Umbilical cord (tissue), 1 donor: ENCODE measurements at regions not wholly inside any gene's neighbourhood (a gene's known extent, or its start where the extent isn't known, plus 50 kb on each side); places are given as distances from the start of the nearest gene placed in this dataset.

Source experiments
- DNase-seq: peaks from one replicate; pipeline ENCODE4 v3.0.0-alpha.2; 2015; ENCODE audit warnings: low spot score

GRCh38 chr20:50374541-50375078 is 135.6 kb upstream of the PTPN1 start:
- no peak for DNase-seq

GRCh38 chr20:50376179-50376887 is 133.8 kb upstream of the PTPN1 start:
- DNase-seq: no peak

DNA sequence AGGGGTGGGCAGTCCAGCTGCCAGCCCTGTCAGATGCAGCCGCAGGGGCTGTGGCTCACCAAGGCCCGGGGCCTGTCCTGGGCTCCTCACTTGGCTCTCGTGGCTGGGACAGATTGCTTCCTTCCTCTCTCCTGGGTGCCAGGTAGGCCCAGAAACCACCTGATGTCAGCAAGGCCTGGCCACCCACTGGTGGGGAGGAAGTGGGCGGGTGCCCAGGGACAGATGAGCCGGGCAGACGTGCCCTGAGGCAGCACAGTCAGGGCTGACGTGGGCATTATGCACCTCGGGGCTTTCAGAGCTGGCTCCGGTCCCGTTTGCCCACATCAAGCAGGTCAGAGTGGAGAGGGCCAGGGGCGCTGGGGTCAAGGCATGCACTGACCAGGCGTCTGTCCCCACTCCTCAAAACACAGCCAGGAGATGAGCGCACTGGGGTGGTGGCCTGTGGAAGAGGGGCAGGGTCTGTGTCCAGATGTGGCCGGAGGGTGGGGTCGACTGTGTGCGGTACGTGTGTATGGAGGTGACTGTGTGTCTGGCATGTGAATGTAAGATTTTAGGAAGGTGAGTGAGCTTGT is 133.2 kb upstream of the PTPN1 start:
- no peak for DNase-seq

- no peak for DNase-seq
These were observed 131.8 kb upstream of the PTPN1 start for GRCh38 chr20:50378170-50379000.

- DNase-seq: peak; percentile 96
These were observed 130.9 kb upstream of the PTPN1 start for GRCh38 chr20:50379049-50379990.

DNA sequence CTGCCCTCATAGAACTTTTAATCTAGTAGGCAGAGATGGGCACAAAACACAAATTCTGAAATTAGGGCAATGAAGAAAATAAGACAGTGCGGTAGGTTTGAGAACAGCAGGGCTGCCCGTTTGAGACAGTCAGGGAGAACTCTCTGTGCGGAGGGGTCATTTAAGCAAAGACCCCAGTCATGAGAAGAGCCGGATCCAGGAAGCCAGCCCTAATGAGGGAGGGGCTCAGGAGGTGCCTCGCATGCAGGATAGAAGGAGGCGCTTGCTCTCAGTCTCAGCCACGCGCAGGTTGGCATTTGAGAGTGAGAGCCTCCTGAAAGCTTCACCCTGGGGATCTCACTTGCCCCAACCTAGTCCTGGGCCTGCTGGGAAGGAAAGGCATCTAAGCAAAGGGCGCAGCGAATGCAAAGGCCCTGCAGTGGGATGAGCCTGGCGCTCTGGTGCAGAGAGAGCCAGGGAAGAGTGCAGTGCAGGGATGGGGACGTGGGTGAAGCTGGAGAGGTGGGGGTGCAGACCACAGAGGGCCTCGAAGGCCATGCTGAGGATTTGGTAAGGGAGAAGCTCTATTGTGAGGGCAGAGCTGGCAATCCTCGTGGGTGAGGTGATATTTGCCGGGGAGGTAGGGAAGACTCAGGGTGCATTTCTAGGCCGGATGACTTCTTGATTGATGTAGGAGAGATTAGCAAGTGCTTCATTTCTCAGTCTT is 130.0 kb upstream of the PTPN1 start:
- DNase-seq: no peak

DNA sequence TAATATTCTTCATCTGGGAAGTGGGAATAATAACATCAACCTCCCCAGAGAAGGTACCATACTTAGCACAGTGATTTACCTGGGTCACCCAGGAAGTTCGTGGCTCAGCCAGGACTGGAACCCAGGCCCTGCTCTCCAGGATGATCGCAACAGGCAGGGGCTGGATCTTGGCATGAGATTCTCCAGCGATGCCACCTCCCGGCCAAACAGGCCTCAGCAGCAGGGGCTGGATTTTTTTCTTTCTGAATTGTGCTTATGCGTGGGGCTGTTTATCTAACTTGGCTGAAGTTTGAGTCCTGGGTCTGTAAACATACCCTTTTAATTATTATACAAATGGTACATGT is 129.5 kb upstream of the PTPN1 start:
- peak; percentile 60 for DNase-seq

DNA sequence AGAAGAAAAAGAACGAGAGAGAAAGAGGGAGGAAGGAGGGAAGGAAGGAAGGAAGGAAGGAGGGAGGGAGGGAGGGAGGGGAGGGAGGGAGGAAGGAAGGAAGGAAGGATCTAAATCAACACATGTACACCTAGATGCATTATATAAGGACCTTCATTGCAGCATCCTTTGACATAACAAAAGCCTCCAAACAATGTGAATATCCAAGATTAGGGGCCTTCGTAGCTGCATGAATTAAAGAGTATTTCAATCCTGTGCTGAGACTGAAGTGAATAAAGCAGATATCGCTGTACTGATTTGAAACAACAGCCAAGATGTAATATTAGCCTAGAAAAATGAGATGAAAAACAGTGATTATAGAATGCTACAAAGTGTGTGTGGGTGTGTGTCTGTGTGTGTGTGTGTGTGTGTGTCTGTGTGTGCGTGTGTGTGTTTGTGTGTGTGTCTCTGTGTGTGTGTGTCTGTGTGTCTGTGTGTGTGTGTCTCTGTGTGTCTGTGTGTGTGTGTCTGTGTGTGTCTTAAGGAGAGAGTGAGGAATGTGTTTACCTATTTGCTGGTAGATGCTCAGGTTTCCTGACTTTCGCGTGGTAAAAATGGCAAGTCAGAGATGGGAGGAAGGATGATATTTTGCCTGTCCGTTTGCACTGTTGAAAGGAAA is 129.0 kb upstream of the PTPN1 start:
- no peak for DNase-seq

DNA sequence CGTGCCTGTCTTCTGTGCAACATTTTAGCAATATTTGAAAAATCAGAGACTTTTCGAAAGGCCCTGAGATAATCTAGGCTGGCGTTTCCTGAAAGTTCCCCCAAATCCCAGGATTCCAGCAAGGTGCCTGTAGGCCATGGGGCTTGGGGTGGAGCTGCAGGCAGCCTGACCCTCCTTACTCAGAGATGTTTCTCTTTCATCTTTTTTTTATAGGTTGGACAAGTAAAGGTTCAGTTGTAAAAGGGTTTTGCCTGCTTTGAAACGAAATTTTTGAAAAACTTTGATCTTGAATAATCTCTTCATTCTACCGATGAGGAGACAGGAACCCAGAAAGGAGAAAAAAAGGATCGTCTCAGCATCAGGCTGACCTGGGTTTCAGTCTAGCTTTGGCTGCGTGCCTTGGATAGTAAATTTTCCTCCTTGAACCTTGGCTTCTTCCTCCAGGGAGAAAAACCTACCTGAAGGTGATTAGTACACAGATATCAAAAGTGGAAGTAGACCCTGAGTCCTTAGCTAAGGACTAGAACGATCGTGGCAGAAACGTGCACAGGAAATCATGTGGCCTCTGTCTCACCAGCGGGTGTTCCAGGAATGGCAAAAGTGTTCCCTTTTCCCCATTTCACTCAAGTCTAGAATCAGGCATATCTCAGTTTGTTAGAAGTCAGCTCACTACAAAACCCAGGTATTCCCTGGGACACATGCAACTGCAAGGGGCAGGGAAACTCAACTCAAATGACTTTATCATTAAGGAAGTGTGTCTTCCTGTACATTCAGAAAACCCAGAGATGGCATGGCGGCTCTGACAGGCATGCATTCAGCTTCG is 128.2 kb upstream of the PTPN1 start:
- no peak for DNase-seq

- no peak for DNase-seq
These were observed 124.2 kb upstream of the PTPN1 start for GRCh38 chr20:50385733-50386640.

- DNase-seq: no peak
These were observed 123.6 kb upstream of the PTPN1 start for GRCh38 chr20:50386641-50386960.

GRCh38 chr20:50387218-50387995 is 122.8 kb upstream of the PTPN1 start:
- no peak for DNase-seq

DNA sequence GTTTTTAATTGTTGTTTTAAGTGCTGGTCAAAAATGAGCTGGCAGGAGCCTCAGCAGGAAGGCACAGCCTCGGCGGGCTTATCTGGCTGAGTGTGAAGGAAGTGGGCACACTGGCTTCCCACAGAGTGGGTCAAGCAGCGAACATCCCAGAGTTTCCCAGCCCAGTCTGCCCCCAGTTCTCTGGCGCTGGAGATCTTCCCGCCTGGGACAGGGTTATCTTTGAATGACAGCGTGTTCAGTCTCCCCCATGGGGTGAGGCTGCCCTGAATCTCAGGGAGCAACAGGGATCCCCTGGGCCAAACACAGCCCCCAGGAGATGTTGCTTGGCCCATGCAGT is 122.2 kb upstream of the PTPN1 start:
- DNase-seq: no peak

DNA sequence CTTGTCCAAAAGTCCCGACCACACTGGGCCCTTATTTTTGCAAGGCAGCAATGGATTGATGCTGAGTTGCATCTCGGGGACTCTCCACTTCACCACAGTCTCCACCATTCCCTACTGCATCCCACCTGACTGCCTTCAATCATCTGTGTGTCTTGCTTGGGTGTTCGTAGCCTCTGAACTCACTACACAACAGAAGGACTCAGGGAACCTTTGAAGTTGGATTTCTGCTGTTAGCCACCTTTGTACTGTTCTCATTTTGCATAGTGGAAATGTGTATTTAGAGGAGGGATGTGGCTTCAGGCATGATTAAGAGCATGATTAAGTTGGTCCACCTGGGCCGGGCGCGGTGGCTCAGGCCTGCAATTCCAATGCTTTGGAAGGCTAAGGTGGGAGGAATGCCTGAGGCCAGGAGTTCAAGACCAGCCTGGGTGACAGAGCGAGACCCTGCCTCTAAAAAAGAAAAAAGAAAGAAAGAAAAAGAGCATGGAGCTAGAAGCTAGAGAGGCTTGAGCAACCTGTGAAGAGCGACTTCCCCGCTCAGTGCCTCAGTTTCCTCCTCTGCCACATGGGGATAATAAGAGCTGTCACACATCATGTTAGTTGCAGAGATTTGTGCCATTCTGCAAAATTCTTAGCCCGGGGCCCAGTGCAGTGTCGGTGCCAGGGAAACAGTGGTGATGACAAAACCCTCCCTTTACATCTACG is 121.3 kb upstream of the PTPN1 start:
- no peak for DNase-seq

- DNase-seq: peak; percentile 53
These were observed 120.8 kb upstream of the PTPN1 start for GRCh38 chr20:50389438-50389807.

DNA sequence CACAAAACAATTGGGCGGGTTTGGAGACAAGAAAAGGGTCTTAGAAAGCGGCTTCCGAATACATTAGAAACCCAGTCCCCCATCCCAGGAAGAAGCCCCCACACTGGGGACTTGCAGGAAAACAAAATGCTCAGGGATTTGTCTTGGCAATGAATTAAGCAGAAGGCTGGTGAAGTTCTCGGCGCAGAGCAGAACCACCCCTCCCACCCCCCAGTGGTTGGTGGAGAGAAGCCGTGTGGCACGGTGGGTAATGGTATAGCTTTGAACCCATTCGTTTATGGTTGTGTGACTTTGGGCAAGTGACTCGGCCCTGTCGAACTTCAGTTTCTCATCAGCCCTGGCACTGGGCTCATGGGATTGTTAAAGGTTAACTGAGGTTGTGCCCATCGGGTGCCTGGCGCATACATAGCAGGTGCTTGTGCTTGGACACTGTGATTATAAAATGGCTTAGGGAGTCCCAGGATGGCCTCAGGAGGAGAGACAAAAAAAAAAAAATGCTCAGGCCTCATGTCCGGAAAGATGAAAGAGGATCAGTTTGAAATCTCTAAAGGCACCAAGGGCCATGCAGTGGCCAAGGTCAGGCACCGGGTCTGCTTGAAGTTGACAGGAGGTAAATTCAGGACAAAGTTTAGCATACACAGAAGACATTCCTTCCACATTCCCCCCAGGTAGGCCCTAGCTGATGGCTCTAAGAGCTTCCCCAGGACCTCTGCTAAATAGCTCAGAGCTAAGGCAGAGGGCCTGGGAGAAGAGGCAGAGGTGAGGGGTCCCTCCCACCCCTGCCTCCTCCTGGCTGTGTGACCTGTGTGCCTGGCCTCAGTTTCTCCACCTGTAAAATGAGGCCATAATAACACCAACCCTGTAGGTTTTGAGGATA is 120.1 kb upstream of the PTPN1 start:
- no peak for DNase-seq
